GM23338 (cell line): ENCODE measurements at regions not wholly inside any gene's neighbourhood (a gene's known extent, or its start where the extent isn't known, plus 50 kb on each side); places are given as distances from the start of the nearest gene placed in this dataset.

Experiments used
- ATAC-seq: fragments of 200-7000 bp; cut with Tn5 transposase; 3 replicates; pipeline ENCODE4 v1.9.1; 2020
- DNase-seq: peaks from one replicate; pipeline ENCODE4 v3.0.0-alpha.2; 2015; ENCODE audit warnings: low spot score
- H2AFZ ChIP-seq: fragments of 200-600 bp; sonication (generic); 2 replicates; pipeline ENCODE4 v1.8.0; 2016; ENCODE audit warnings: antibody characterized with exemption, mild to moderate bottlenecking, moderate library complexity
- H3F3A ChIP-seq: fragments of 200-600 bp; sonication (generic); replicated peaks from 2 replicates; pipeline ENCODE4 v1.8.0; 2017; ENCODE audit warnings: antibody characterized with exemption, mixed run types, low read depth
- H3K27ac ChIP-seq: fragments of 200-600 bp; sonication (generic); 2 replicates; pipeline ENCODE4 v1.6.1; 2016; ENCODE audit warnings: low read depth
- H3K27me3 ChIP-seq: fragments of 200-600 bp; sonication (generic); 2 replicates; pipeline ENCODE4 v1.8.0; 2016; ENCODE audit warnings: mild to moderate bottlenecking, mixed run types, moderate library complexity; ENCODE audit not compliant: insufficient read depth
- H3K36me3 ChIP-seq: fragments of 200-600 bp; sonication (generic); 2 replicates; pipeline ENCODE4 v1.8.0; 2016; ENCODE audit warnings: mild to moderate bottlenecking; ENCODE audit not compliant: insufficient read depth
- H3K4me1 ChIP-seq: fragments of 200-600 bp; sonication (generic); 2 replicates; pipeline ENCODE4 v1.8.0; 2016; ENCODE audit warnings: mild to moderate bottlenecking, moderate library complexity; ENCODE audit not compliant: insufficient read depth
- H3K4me2 ChIP-seq: fragments of 200-600 bp; sonication (generic); 2 replicates; pipeline ENCODE4 v1.7.1; 2017; ENCODE audit warnings: mixed run types
- H3K4me3 ChIP-seq: fragments of 200-600 bp; sonication (generic); 2 replicates; pipeline ENCODE4 v1.6.1; 2016; ENCODE audit warnings: mixed run types
- H3K79me2 ChIP-seq: fragments of 200-600 bp; sonication (generic); replicated peaks from 2 replicates; pipeline ENCODE4 v1.8.0; 2017; ENCODE audit warnings: mild to moderate bottlenecking; ENCODE audit not compliant: insufficient read depth
- H3K9me2 ChIP-seq: fragments of 200-600 bp; sonication (generic); 2 replicates; pipeline ENCODE4 v1.8.0; 2017; ENCODE audit not compliant: insufficient read depth
- H4K20me1 ChIP-seq: fragments of 200-600 bp; sonication (generic); replicated peaks from 2 replicates; pipeline ENCODE4 v1.8.0; 2017; ENCODE audit warnings: mild to moderate bottlenecking; ENCODE audit not compliant: insufficient read depth
- H3K27ac Mint-ChIP-seq: 2 replicates; pipeline ENCODE4 v1.8.0; 2020; ENCODE audit warnings: inconsistent platforms, mild to moderate bottlenecking, moderate library complexity, mixed read lengths
- H3K27me3 Mint-ChIP-seq: 3 replicates; pipeline ENCODE4 v1.8.0; 2022; ENCODE audit warnings: low read depth, mild to moderate bottlenecking, moderate library complexity, mixed read lengths, inconsistent platforms; ENCODE audit not compliant: insufficient read depth, poor library complexity
- H3K36me3 Mint-ChIP-seq: 3 replicates; pipeline ENCODE4 v1.8.0; 2021; ENCODE audit warnings: low read depth, mild to moderate bottlenecking, inconsistent platforms, moderate library complexity, mixed read lengths
- H3K4me1 Mint-ChIP-seq: 3 replicates; pipeline ENCODE4 v1.8.0; 2020; ENCODE audit warnings: mild to moderate bottlenecking, inconsistent platforms, mixed read lengths
- H3K4me3 Mint-ChIP-seq: 3 replicates; pipeline ENCODE4 v1.8.0; 2021; ENCODE audit warnings: moderate library complexity, mild to moderate bottlenecking, inconsistent platforms, mixed read lengths
- H3K9me3 Mint-ChIP-seq: 3 replicates; pipeline ENCODE4 v1.8.0; 2020; ENCODE audit warnings: moderate library complexity, mild to moderate bottlenecking, inconsistent platforms, mixed read lengths
- CREB1 ChIP-seq: fragments of 250-450 bp; sonication (Bioruptor Pico); IDR thresholded peaks from 2 replicates; pipeline ENCODE4 v1.5.0; 2020; ENCODE audit warnings: low read depth, mild to moderate bottlenecking, moderate library complexity
- ETS1 ChIP-seq: IDR thresholded peaks from 2 replicates; pipeline ENCODE4 v1.6.1; 2016; ENCODE audit warnings: antibody characterized with exemption
- EZH2 ChIP-seq: fragments of 200-600 bp; sonication (generic); IDR thresholded peaks from one replicate; pipeline ENCODE4 v1.8.0; 2017; ENCODE audit warnings: antibody characterized with exemption, mild to moderate bottlenecking, low read depth; ENCODE audit not compliant: unreplicated experiment
- EZH2phosphoT487 ChIP-seq: fragments of 200-600 bp; sonication (generic); IDR thresholded peaks from one replicate; pipeline ENCODE4 v1.8.1; 2018; ENCODE audit warnings: antibody characterized with exemption; ENCODE audit not compliant: unreplicated experiment
- JUNB ChIP-seq: IDR thresholded peaks from one replicate; pipeline ENCODE4 v1.6.1; 2016; ENCODE audit warnings: antibody characterized with exemption; ENCODE audit not compliant: unreplicated experiment
- NANOG ChIP-seq: IDR thresholded peaks from 2 replicates; pipeline ENCODE4 v1.6.1; 2016; ENCODE audit warnings: antibody characterized with exemption, borderline replicate concordance
- POLR2AphosphoS5 ChIP-seq: IDR thresholded peaks from 2 replicates; pipeline ENCODE4 v1.6.1; 2016; ENCODE audit warnings: antibody characterized with exemption, low read depth
- STAT1 ChIP-seq: IDR thresholded peaks from one replicate; pipeline ENCODE4 v1.6.1; 2016; ENCODE audit warnings: antibody characterized with exemption; ENCODE audit not compliant: unreplicated experiment
- ZNF114 ChIP-seq: fragments of 250-450 bp; sonication (Bioruptor Pico); IDR thresholded peaks from 2 replicates; pipeline ENCODE4 v1.5.0; 2020; ENCODE audit warnings: mild to moderate bottlenecking, moderate library complexity
- ZNF331 ChIP-seq: fragments of 250-450 bp; sonication (Bioruptor Pico); IDR thresholded peaks from 2 replicates; pipeline ENCODE4 v1.5.0; 2020; ENCODE audit warnings: low read depth, mild to moderate bottlenecking, moderate library complexity
- TF ChIP-seq, protein P1 (sequence below): IDR thresholded peaks from one replicate; pipeline ENCODE4 v1.6.1; 2018; ENCODE audit warnings: antibody characterized with exemption; ENCODE audit not compliant: unreplicated experiment
- TF ChIP-seq, protein P2 (sequence below): fragments of 250-450 bp; sonication (Bioruptor Pico); IDR thresholded peaks from 2 replicates; pipeline ENCODE4 v1.5.0; 2020; ENCODE audit warnings: mild to moderate bottlenecking, moderate library complexity

GRCh38 chrX:67334323-67334722, 209.5 kb upstream of the AR start:
- no peaks in the 10 kb centered on the region for H3K27me3 ChIP-seq
- no peaks in the 10 kb centered on the region for H3K36me3 Mint-ChIP-seq
- H3K27ac Mint-ChIP-seq = no peak overlapping the region
- no peaks in the 10 kb centered on the region for H3K36me3 ChIP-seq
- H2AFZ ChIP-seq = no peak overlapping the region
- no peaks in the 10 kb centered on the region for H3K4me1 ChIP-seq
- H3K4me3 Mint-ChIP-seq = no peak overlapping the region
- no peaks in the 10 kb centered on the region for H3F3A ChIP-seq
- no peaks in the 10 kb centered on the region for H3K9me3 Mint-ChIP-seq
- H3K27me3 Mint-ChIP-seq = no peaks in the 10 kb centered on the region
- DNase-seq (no peak), ATAC-seq (no peak)
- no peak for TF ChIP-seq JUNB
- no peak for TF ChIP-seq NANOG
- no peak for TF ChIP-seq POLR2AphosphoS5
- TF ChIP-seq EZH2 = no peak
- TF ChIP-seq ETS1 = no peak
- TF ChIP-seq ZNF114 (CRISPR knock-in tag) = no peak
- TF ChIP-seq, protein P1, sequence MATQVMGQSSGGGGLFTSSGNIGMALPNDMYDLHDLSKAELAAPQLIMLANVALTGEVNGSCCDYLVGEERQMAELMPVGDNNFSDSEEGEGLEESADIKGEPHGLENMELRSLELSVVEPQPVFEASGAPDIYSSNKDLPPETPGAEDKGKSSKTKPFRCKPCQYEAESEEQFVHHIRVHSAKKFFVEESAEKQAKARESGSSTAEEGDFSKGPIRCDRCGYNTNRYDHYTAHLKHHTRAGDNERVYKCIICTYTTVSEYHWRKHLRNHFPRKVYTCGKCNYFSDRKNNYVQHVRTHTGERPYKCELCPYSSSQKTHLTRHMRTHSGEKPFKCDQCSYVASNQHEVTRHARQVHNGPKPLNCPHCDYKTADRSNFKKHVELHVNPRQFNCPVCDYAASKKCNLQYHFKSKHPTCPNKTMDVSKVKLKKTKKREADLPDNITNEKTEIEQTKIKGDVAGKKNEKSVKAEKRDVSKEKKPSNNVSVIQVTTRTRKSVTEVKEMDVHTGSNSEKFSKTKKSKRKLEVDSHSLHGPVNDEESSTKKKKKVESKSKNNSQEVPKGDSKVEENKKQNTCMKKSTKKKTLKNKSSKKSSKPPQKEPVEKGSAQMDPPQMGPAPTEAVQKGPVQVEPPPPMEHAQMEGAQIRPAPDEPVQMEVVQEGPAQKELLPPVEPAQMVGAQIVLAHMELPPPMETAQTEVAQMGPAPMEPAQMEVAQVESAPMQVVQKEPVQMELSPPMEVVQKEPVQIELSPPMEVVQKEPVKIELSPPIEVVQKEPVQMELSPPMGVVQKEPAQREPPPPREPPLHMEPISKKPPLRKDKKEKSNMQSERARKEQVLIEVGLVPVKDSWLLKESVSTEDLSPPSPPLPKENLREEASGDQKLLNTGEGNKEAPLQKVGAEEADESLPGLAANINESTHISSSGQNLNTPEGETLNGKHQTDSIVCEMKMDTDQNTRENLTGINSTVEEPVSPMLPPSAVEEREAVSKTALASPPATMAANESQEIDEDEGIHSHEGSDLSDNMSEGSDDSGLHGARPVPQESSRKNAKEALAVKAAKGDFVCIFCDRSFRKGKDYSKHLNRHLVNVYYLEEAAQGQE = no peak
- TF ChIP-seq, protein P2, sequence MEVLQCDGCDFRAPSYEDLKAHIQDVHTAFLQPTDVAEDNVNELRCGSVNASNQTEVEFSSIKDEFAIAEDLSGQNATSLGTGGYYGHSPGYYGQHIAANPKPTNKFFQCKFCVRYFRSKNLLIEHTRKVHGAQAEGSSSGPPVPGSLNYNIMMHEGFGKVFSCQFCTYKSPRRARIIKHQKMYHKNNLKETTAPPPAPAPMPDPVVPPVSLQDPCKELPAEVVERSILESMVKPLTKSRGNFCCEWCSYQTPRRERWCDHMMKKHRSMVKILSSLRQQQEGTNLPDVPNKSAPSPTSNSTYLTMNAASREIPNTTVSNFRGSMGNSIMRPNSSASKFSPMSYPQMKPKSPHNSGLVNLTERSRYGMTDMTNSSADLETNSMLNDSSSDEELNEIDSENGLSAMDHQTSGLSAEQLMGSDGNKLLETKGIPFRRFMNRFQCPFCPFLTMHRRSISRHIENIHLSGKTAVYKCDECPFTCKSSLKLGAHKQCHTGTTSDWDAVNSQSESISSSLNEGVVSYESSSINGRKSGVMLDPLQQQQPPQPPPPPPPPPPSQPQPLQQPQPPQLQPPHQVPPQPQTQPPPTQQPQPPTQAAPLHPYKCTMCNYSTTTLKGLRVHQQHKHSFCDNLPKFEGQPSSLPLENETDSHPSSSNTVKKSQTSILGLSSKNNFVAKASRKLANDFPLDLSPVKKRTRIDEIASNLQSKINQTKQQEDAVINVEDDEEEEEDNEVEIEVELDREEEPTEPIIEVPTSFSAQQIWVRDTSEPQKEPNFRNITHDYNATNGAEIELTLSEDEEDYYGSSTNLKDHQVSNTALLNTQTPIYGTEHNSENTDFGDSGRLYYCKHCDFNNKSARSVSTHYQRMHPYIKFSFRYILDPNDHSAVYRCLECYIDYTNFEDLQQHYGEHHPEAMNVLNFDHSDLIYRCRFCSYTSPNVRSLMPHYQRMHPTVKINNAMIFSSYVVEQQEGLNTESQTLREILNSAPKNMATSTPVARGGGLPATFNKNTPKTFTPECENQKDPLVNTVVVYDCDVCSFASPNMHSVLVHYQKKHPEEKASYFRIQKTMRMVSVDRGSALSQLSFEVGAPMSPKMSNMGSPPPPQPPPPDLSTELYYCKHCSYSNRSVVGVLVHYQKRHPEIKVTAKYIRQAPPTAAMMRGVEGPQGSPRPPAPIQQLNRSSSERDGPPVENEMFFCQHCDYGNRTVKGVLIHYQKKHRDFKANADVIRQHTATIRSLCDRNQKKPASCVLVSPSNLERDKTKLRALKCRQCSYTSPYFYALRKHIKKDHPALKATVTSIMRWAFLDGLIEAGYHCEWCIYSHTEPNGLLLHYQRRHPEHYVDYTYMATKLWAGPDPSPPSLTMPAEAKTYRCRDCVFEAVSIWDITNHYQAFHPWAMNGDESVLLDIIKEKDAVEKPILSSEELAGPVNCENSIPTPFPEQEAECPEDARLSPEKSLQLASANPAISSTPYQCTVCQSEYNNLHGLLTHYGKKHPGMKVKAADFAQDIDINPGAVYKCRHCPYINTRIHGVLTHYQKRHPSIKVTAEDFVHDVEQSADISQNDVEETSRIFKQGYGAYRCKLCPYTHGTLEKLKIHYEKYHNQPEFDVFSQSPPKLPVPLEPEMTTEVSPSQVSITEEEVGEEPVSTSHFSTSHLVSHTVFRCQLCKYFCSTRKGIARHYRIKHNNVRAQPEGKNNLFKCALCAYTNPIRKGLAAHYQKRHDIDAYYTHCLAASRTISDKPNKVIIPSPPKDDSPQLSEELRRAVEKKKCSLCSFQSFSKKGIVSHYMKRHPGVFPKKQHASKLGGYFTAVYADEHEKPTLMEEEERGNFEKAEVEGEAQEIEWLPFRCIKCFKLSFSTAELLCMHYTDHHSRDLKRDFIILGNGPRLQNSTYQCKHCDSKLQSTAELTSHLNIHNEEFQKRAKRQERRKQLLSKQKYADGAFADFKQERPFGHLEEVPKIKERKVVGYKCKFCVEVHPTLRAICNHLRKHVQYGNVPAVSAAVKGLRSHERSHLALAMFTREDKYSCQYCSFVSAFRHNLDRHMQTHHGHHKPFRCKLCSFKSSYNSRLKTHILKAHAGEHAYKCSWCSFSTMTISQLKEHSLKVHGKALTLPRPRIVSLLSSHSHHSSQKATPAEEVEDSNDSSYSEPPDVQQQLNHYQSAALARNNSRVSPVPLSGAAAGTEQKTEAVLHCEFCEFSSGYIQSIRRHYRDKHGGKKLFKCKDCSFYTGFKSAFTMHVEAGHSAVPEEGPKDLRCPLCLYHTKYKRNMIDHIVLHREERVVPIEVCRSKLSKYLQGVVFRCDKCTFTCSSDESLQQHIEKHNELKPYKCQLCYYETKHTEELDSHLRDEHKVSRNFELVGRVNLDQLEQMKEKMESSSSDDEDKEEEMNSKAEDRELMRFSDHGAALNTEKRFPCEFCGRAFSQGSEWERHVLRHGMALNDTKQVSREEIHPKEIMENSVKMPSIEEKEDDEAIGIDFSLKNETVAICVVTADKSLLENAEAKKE (CRISPR knock-in tag) = no peak
- no peak for TF ChIP-seq CREB1 (CRISPR knock-in tag)
- no peak for TF ChIP-seq STAT1
- no peak for TF ChIP-seq EZH2phosphoT487
- TF ChIP-seq ZNF331 = no peak
- no peaks in the 10 kb centered on the region for H3K9me2 ChIP-seq
- H3K79me2 ChIP-seq = no peaks in the 10 kb centered on the region
- no peaks in the 10 kb centered on the region for H4K20me1 ChIP-seq
- no peaks in the 10 kb centered on the region for H3K4me1 Mint-ChIP-seq
- H3K4me3 ChIP-seq = no peak overlapping the region
- H3K27ac ChIP-seq = no peak overlapping the region
- no peak overlapping the region for H3K4me2 ChIP-seq
